ENCODE measurements at regions not wholly inside any gene's neighbourhood (a gene's known extent, or its start where the extent isn't known, plus 50 kb on each side); places are given as distances from the start of the nearest gene placed in this dataset.

DNA sequence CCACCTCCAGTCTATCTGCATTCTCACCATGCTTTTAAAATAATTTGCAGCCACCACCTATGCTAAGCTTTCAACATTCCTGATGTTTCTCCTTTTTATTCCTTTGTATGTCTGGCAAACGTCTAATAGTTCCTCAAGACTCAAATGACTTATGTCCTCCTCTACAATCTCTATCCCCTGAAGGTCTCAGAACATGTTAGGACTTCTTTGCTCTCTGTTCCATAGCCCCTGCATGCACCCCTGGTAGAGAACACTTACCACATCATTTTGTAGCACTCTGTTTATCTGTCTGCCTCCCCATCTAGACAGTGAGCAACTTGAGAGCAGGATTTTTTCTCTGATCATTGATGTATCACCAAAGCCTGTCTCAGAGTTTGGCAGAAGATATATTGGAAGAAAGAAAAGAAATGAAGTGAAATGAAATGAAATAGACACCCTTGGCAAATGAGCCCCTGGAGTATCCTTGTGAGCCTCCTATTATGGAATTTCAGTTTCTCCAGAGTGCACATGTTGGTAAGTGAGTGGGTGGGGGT lies 1231.2 kb upstream of the FLRT2 start:
- TF ChIP-seq POLR2AphosphoS5 (IDR thresholded peaks at IDR 0.05; ENCODE audit: borderline replicate concordance, low read depth, low read length) (no peak), EZH2 (IDR thresholded peaks at IDR 0.05) (no peak), FOXP2 (optimal IDR thresholded peaks at IDR 0.05; ENCODE audit: control extremely low read depth, extremely low read length, insufficient read depth) (no peak)
